SK-MEL-5 (cell line): ENCODE measurements at regions not wholly inside any gene's neighbourhood (a gene's known extent, or its start where the extent isn't known, plus 50 kb on each side); places are given as distances from the start of the nearest gene placed in this dataset.

Experiments used
- DNase-seq: peaks from one replicate; pipeline ENCODE4 v3.0.0-alpha.2; 2016; ENCODE audit warnings: low read depth, low spot score
- in situ Hi-C: cut with HindIII; loops from 2 replicates; pipeline ENCODE4 v1.10.0; 2016; ENCODE audit warnings: low sequenced_read_pairs, high pct_unique_total_duplicates, low pct_unique_long_range_greater_than_20kb

- in situ Hi-C loops, result no loop called here
- DNase-seq, result no peak
Observed at GRCh38 chr19:29429021-29429420, 96.8 kb upstream of the VSTM2B start.

- in situ Hi-C loops, result no loop called here
Observed at GRCh38 chr19:29429581-29429980, 96.2 kb upstream of the VSTM2B start.

GRCh38 chr19:29431332-29431731, 94.5 kb upstream of the VSTM2B start:
- in situ Hi-C loops, result no loop called here

More at GRCh38 chr19:29429581-29429980, 96.2 kb upstream of the VSTM2B start:
- no peak for DNase-seq

GRCh38 chr19:29432677-29433076, 93.1 kb upstream of the VSTM2B start:
- DNase-seq, result no peak
- in situ Hi-C loops, result no loop called here

More at GRCh38 chr19:29431332-29431731, 94.5 kb upstream of the VSTM2B start:
- DNase-seq, result no peak

- no peak for DNase-seq
- in situ Hi-C loops, result no loop called here
Observed at GRCh38 chr19:29436591-29437103, 89.1 kb upstream of the VSTM2B start.

GRCh38 chr19:29439021-29439420, 86.8 kb upstream of the VSTM2B start:
- in situ Hi-C loops, result no loop called here
- no peak for DNase-seq

- in situ Hi-C loops, result no loop called here
- no peak for DNase-seq
Observed at GRCh38 chr19:29439688-29440550, 85.9 kb upstream of the VSTM2B start.

GRCh38 chr19:29442094-29442493, 83.7 kb upstream of the VSTM2B start:
- in situ Hi-C loops, result no loop called here
- no peak for DNase-seq

GRCh38 chr19:29442910-29443309, 82.9 kb upstream of the VSTM2B start:
- no peak for DNase-seq
- in situ Hi-C loops, result no loop called here

GRCh38 chr19:29445246-29445645, 80.5 kb upstream of the VSTM2B start:
- no peak for DNase-seq
- in situ Hi-C loops, result no loop called here

- no peak for DNase-seq
- in situ Hi-C loops, result no loop called here
Observed at GRCh38 chr19:29446361-29446760, 79.4 kb upstream of the VSTM2B start.

- in situ Hi-C loops, result no loop called here
- DNase-seq, result no peak
Observed at GRCh38 chr19:29448046-29448445, 77.7 kb upstream of the VSTM2B start.

- in situ Hi-C loops, result no loop called here
- DNase-seq, result no peak
Observed at GRCh38 chr19:29449371-29449770, 76.4 kb upstream of the VSTM2B start.

GRCh38 chr19:29450306-29450705, 75.5 kb upstream of the VSTM2B start:
- no peak for DNase-seq
- in situ Hi-C loops, result no loop called here

- DNase-seq, result no peak
- in situ Hi-C loops, result no loop called here
Observed at GRCh38 chr19:29450812-29451211, 75.0 kb upstream of the VSTM2B start.

- in situ Hi-C loops, result no loop called here
Observed at GRCh38 chr19:29454109-29454508, 71.7 kb upstream of the VSTM2B start.

GRCh38 chr19:29457413-29457812, 68.4 kb upstream of the VSTM2B start:
- in situ Hi-C loops, result no loop called here
- no peak for DNase-seq

More at GRCh38 chr19:29454109-29454508, 71.7 kb upstream of the VSTM2B start:
- DNase-seq, result no peak

GRCh38 chr19:29467824-29468401, 57.9 kb upstream of the VSTM2B start:
- DNase-seq, result peak; percentile 60
- in situ Hi-C loops, result no loop called here

GRCh38 chr19:29475469-29475868, 50.3 kb upstream of the VSTM2B start:
- DNase-seq, result no peak
- in situ Hi-C loops, result no loop called here
